ENCODE measurements at regions not wholly inside any gene's neighbourhood (a gene's known extent, or its start where the extent isn't known, plus 50 kb on each side); places are given as distances from the start of the nearest gene placed in this dataset.
A peak's percentile ranks its signal among the peaks of the same experiment; 100 is the strongest.
"Not testable (repeated sequence)": the region's sequence is repeated elsewhere in the genome, so short reads cannot be mapped to it uniquely, and the experiment has no call there.

GRCh38 chr14:92241966-92242595 is 80.9 kb upstream of the SLC24A4 start:
- H3K4me1 ChIP-seq (ENCODE audit: control insufficient read depth in 1 of 2, insufficient read depth in 1 of 2, low read depth in 1 of 2, low read length in 1 of 2) = peaks cover 14 to 19% of the 10 kb centered on the region in 2 experiments
- H3K9me3 ChIP-seq = no peaks in the 10 kb centered on the region
- H3K27me3 ChIP-seq = no peaks in the 10 kb centered on the region
- peak overlapping the region; percentile 21 for H3K27ac ChIP-seq
- no peak for TF ChIP-seq CTCF (IDR thresholded peaks at IDR 0.05)
- H3K36me3 ChIP-seq = no peaks in the 10 kb centered on the region
- H3K4me3 ChIP-seq (ENCODE audit: low read depth in 1 of 2, low read length in 1 of 2) = no peak overlapping the region

- no peak overlapping the region for H3K4me3 ChIP-seq (ENCODE audit: low read depth in 1 of 2, low read length in 1 of 2)
- H3K27me3 ChIP-seq = no peaks in the 10 kb centered on the region
- H3K9me3 ChIP-seq = no peaks in the 10 kb centered on the region
- H3K36me3 ChIP-seq = no peaks in the 10 kb centered on the region
- TF ChIP-seq CTCF (IDR thresholded peaks at IDR 0.05) = no peak
- peaks cover 33 to 41% of the 10 kb centered on the region in 2 experiments for H3K4me1 ChIP-seq (ENCODE audit: control insufficient read depth in 1 of 2, insufficient read depth in 1 of 2, low read depth in 1 of 2, low read length in 1 of 2)
- H3K27ac ChIP-seq = no peak overlapping the region
Observed at GRCh38 chr14:92244805-92245204, 78.2 kb upstream of the SLC24A4 start.

- Histone ChIP-seq H3K36me3 (no peaks in the 10 kb centered on the region), H3K4me3 (ENCODE audit: low read depth in 1 of 2, low read length in 1 of 2) (peak overlapping the region in 1 of 2 experiments; percentile 41), H3K27ac (peak overlapping the region; percentile 95), H3K27me3 (peaks cover 14% of the 10 kb centered on the region), H3K4me1 (ENCODE audit: control insufficient read depth in 1 of 2, insufficient read depth in 1 of 2, low read depth in 1 of 2, low read length in 1 of 2) (peaks cover 33 to 41% of the 10 kb centered on the region in 2 experiments), H3K9me3 (no peaks in the 10 kb centered on the region)
- no peak for TF ChIP-seq CTCF (IDR thresholded peaks at IDR 0.05)
Observed at GRCh38 chr14:92247341-92247740, 75.6 kb upstream of the SLC24A4 start.

- Histone ChIP-seq H3K27ac (peak overlapping the region; percentile 95), H3K4me3 (ENCODE audit: low read depth in 1 of 2, low read length in 1 of 2) (peak overlapping the region in 1 of 2 experiments; percentile 41), H3K36me3 (no peaks in the 10 kb centered on the region), H3K9me3 (no peaks in the 10 kb centered on the region), H3K27me3 (peaks cover 20% of the 10 kb centered on the region), H3K4me1 (ENCODE audit: control insufficient read depth in 1 of 2, insufficient read depth in 1 of 2, low read depth in 1 of 2, low read length in 1 of 2) (peaks cover 33 to 41% of the 10 kb centered on the region in 2 experiments)
- no peak for TF ChIP-seq CTCF (IDR thresholded peaks at IDR 0.05)
Observed at GRCh38 chr14:92247947-92248346, 75.0 kb upstream of the SLC24A4 start.

GRCh38 chr14:92248696-92249095 is 74.3 kb upstream of the SLC24A4 start:
- Histone ChIP-seq H3K36me3 (no peaks in the 10 kb centered on the region), H3K4me1 (ENCODE audit: control insufficient read depth in 1 of 2, insufficient read depth in 1 of 2, low read depth in 1 of 2, low read length in 1 of 2) (peaks cover 33 to 41% of the 10 kb centered on the region in 2 experiments), H3K27me3 (peaks cover 27% of the 10 kb centered on the region), H3K27ac (peak overlapping the region; percentile 95), H3K4me3 (ENCODE audit: low read depth in 1 of 2, low read length in 1 of 2) (no peak overlapping the region), H3K9me3 (no peaks in the 10 kb centered on the region)
- no peak for TF ChIP-seq CTCF (IDR thresholded peaks at IDR 0.05)

- not testable (repeated sequence) for H3K36me3 ChIP-seq
Observed at GRCh38 chr14:92250366-92250765, 72.6 kb upstream of the SLC24A4 start.

More at GRCh38 chr14:92250366-92250765, 72.6 kb upstream of the SLC24A4 start:
- not testable (repeated sequence) for H3K4me3 ChIP-seq (ENCODE audit: low read depth in 1 of 2, low read length in 1 of 2); H3K27ac ChIP-seq; H3K9me3 ChIP-seq
- Histone ChIP-seq H3K4me1 (ENCODE audit: control insufficient read depth in 1 of 2, insufficient read depth in 1 of 2, low read depth in 1 of 2, low read length in 1 of 2) (peaks cover 33 to 39% of the 10 kb centered on the region in 2 experiments), H3K27me3 (peaks cover 44% of the 10 kb centered on the region)
